Left ventricle myocardium superior (tissue), 1 donor: ENCODE measurements at regions not wholly inside any gene's neighbourhood (a gene's known extent, or its start where the extent isn't known, plus 50 kb on each side); places are given as distances from the start of the nearest gene placed in this dataset.

Source experiments
- ATAC-seq: fragments of 200-7000 bp; cut with Tn5 transposase; one replicate; pipeline ENCODE4 v1.9.1; 2020; ENCODE audit warnings: mild to moderate bottlenecking, moderate library complexity
- DNase-seq: peaks from one replicate; pipeline ENCODE4 v3.0.0-alpha.2; 2020
- intact Hi-C: fragments of 100-400 bp; cut with micrococcal nuclease; formaldehyde crosslinking; loops from one replicate; pipeline ENCODE4 v1.11.0; 2022
- donor health status: DM: no; HTN: yes; CAD: no; lungs with severe emphysema.

- intact Hi-C loops: no loop called here
- DNase-seq (no peak), ATAC-seq (no peak)
Observed at GRCh38 chr18:67094123-67094522, 422.4 kb downstream of the DSEL start.

GRCh38 chr18:67092141-67092540 lies 424.4 kb downstream of the DSEL start:
- intact Hi-C loops: no loop called here
- DNase-seq (no peak), ATAC-seq (no peak)

DNA sequence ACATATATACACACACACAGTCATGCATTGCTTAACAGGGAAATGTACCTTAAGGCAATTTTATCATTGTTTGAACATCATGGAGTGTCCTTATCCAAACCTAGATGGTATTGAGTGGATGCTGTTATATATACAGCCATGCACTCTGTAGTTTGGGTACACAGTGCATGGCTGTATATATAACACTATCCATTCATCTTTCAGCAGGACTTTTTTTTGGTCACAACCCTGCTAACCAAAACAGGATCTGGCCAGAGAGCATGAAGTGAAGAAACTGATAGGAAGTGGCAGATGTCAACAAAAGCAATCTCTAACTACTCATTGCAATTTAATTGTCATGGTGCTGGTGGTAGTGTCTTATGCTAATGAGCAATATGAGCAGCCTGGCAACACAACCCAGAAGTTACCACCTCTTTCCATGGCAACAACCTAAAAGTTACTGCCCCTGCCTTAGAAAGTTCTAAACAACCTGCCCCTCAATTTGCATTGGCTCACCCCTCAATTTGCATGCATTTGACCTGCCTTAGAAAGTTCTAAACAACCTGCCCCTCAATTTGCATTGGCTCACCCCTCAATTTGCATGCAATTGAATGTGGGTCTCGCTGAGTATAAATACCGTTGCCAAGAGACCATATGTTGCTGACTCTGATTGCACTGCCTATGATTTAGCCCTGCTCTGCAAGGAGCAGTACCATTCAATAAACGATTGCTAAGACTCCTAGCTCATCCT lies 434.9 kb downstream of the DSEL start:
- no peak for ATAC-seq
- intact Hi-C loops: no loop called here
- no peak for DNase-seq

DNA sequence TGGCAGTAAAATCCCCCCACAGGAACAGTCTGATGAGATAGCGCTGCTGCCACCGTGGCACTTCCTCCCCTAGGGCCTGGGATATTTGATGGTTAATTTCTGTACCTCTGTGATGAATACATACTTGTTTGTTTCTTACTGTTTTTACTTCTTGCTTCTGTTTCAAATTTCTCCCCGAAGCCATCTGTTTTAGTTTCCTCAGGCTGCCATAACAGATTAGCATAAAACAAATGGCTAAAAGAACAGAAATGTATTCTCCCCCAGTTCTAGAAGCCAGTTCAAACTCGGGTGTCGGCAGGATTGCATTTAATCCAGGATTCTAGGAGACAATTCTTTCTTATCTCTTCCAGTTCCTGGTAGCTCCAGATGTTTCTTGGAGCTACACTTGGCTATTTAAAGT lies 435.9 kb downstream of the DSEL start:
- ATAC-seq (no peak), DNase-seq (no peak)
- intact Hi-C loops: no loop called here

- intact Hi-C loops: no loop called here
- ATAC-seq (no peak), DNase-seq (no peak)
Observed at GRCh38 chr18:67074309-67074708, 442.2 kb downstream of the DSEL start.

DNA sequence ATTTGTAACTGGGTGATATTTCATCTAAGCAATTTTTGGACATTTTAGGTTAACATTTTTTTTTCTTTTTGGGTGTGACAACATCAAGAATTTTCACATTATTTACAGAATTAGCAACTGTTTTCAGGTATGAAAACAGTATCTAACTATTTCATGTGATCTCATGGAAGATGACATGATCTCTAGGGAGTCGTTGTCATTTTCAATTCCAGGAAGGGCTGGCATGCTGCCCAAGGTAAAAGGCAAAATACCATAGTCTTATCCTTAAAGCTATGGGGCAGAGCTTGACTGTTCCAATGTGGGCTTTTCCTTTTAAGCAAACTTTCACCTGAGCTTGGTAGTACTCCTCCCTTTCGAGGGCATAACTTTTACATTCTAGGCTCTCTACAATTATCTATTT lies 443.7 kb downstream of the DSEL start:
- DNase-seq (no peak), ATAC-seq (no peak)
- intact Hi-C loops: no loop called here

GRCh38 chr18:67068608-67069007 lies 447.9 kb downstream of the DSEL start:
- intact Hi-C loops: no loop called here
- DNase-seq (no peak), ATAC-seq (no peak)

- DNase-seq: no peak
- no peak for ATAC-seq
- intact Hi-C loops: no loop called here
Observed at GRCh38 chr18:67047334-67047733, 443.4 kb upstream of the CDH19 start.

- ATAC-seq (no peak), DNase-seq (peak; percentile 14)
- intact Hi-C loops: no loop called here
Observed at GRCh38 chr18:67043276-67043675, 439.4 kb upstream of the CDH19 start.

GRCh38 chr18:67041334-67041733 lies 437.4 kb upstream of the CDH19 start:
- intact Hi-C loops: no loop called here
- ATAC-seq (no peak), DNase-seq (no peak)

GRCh38 chr18:67035026-67035425 lies 431.1 kb upstream of the CDH19 start:
- intact Hi-C loops: no loop called here
- ATAC-seq (no peak), DNase-seq (no peak)

DNA sequence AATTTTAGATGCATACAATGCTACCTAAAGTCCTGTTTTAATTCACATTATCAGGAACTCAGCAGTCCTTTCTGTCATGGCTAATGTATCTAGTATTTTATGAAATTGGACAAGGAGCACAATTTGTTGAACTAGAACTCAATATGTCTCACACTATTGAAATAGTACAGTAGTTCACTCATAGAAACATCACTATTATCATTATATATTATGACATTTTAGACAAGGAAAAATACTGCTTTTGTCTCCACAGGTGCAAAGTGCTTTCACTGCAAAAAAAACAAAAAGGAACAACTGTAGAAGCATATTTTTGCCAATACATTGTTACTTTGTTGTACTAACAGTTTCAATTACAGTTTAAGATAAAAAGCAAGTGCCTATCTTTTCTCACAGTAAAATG lies 419.2 kb upstream of the CDH19 start:
- intact Hi-C loops: no loop called here
- no peak for DNase-seq
- ATAC-seq: no peak

- intact Hi-C loops: no loop called here
- ATAC-seq (no peak), DNase-seq (no peak)
Observed at GRCh38 chr18:67010919-67011318, 407.0 kb upstream of the CDH19 start.

- ATAC-seq (no peak), DNase-seq (no peak)
- intact Hi-C loops: no loop called here
Observed at GRCh38 chr18:67007999-67008398, 404.1 kb upstream of the CDH19 start.

DNA sequence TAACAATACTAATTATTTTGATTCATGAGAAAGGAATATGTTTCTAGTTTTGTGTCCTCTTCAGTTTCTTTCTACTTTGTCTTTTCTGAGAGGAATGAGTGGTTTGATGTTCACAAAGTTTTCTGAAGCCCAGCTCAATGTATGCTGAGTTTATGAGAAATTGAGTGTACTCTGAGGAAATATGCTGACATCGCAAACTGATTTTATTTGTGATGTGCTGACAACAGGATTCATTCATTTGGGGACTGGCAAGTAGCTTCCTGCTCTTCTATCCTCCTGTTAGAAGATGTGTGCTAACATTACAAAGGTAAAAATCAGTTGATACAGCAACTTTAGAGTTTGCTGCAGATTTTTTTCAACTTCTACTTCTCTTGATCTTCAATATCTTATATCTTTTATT lies 403.2 kb upstream of the CDH19 start:
- ATAC-seq (no peak), DNase-seq (no peak)
- intact Hi-C loops: no loop called here

GRCh38 chr18:67001052-67001451 lies 397.2 kb upstream of the CDH19 start:
- intact Hi-C loops: no loop called here
- ATAC-seq (no peak), DNase-seq (no peak)

DNA sequence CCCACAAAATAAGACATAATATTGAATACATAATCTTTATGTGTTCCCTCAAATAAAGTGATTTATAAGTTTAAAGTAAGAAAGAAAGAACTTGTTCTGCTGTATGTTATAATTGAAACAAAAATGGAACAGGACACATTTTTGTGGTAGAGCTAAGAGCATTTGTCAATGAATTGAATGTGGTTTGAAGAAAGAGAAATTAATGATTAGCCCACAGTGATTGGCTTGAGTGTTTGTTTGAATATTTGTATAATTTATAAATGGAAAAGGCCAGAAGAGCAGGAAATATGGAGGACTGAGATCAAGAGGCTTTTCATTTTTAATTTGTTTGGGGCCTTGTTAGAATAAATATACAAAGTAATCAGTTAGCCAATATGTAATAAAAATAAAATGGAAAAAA lies 395.1 kb upstream of the CDH19 start:
- intact Hi-C loops: no loop called here
- ATAC-seq (no peak), DNase-seq (no peak)

DNA sequence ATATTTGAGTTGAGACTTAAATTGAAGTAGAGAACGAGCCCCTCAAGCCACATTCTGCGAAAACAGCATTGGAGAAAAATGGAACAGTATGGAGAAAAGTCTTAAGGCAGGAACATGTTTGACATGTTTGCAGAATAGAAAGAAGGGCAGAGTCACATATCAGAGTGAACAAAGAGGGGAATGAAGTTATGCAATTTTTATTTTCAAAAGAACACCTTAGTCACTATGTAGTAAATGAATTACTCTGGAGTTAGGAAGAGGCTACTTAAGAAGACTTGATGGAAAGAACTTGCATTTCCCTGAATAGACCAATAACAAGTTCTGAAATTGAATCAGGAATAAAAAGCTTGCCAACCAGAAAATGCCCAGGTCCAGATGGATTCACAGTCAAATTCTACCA lies 391.4 kb upstream of the CDH19 start:
- intact Hi-C loops: no loop called here
- DNase-seq (no peak), ATAC-seq (no peak)

GRCh38 chr18:66994790-66995189 lies 390.9 kb upstream of the CDH19 start:
- DNase-seq: no peak
- intact Hi-C loops: no loop called here
- no peak for ATAC-seq

- DNase-seq (no peak), ATAC-seq (no peak)
- intact Hi-C loops: no loop called here
Observed at GRCh38 chr18:66993492-66993891, 389.6 kb upstream of the CDH19 start.

GRCh38 chr18:66990909-66991308 lies 387.0 kb upstream of the CDH19 start:
- no peak for ATAC-seq
- intact Hi-C loops: no loop called here
- DNase-seq: no peak

GRCh38 chr18:66979009-66979408 lies 375.1 kb upstream of the CDH19 start:
- intact Hi-C loops: no loop called here
- DNase-seq (no peak), ATAC-seq (no peak)
